Thyroid gland (tissue), 4 donors: ENCODE measurements at regions not wholly inside any gene's neighbourhood (a gene's known extent, or its start where the extent isn't known, plus 50 kb on each side); places are given as distances from the start of the nearest gene placed in this dataset.
A peak's percentile ranks its signal among the peaks of the same experiment; 100 is the strongest.

Source experiments
- DNase-seq, 2 donors: peaks; one replicate each; pipeline ENCODE4 v3.0.0-alpha.2; 2019
- H3K27ac ChIP-seq, 3 donors: fragments of 200-600 bp; sonication (generic); 1 replicate in 2 of 3; 2 replicates in 1 of 3; pipeline ENCODE4 v1.5.1; 2016 to 2019; ENCODE audit warnings: mild to moderate bottlenecking in 1 of 3, moderate library complexity in 1 of 3
- H3K27me3 ChIP-seq: fragments of 200-600 bp; sonication (generic); one replicate; pipeline ENCODE4 v1.5.1; 2019
- H3K36me3 ChIP-seq, 2 donors: fragments of 200-600 bp; sonication (generic); one replicate each; pipeline ENCODE4 v1.5.1; 2016 to 2019
- H3K4me1 ChIP-seq, 2 donors: fragments of 200-600 bp; sonication (generic); one replicate each; pipeline ENCODE4 v1.5.1; 2017 to 2019
- H3K4me3 ChIP-seq, 3 donors: fragments of 200-600 bp; sonication (generic); replicated peaks in 1 of 3; 1 replicate in 2 of 3; 2 replicates in 1 of 3; pipeline ENCODE4 v1.5.1; 2016; ENCODE audit warnings: mild to moderate bottlenecking in 1 of 3
- H3K9me3 ChIP-seq: fragments of 200-600 bp; sonication (generic); one replicate; pipeline ENCODE4 v1.5.1; 2017
- CTCF ChIP-seq, 6 experiments: fragments of 200-600 bp in 3 of 6; fragments of 450-650 bp in 3 of 6; sonication (generic) in 3 of 6; IDR thresholded peaks; one replicate each; pipeline ENCODE4 v1.5.1; 2016 to 2019; ENCODE audit warnings: antibody characterized with exemption in 6 of 6, mild to moderate bottlenecking in 2 of 6, inconsistent platforms in 1 of 6, moderate library complexity in 1 of 6
- POLR2A ChIP-seq, 2 donors: fragments of 450-650 bp; IDR thresholded peaks; one replicate each; pipeline ENCODE4 v1.6.1; 2017; ENCODE audit warnings: antibody characterized with exemption in 2 of 2, mild to moderate bottlenecking in 2 of 2, moderate library complexity in 1 of 2
- WGBS, 2 donors: methylation state at CpG; one replicate each; pipeline ENCODE4 v1.1.5; 2017; 5-methylcytosine and 5-hydroxymethylcytosine counted together
- intact Hi-C: fragments of 100-400 bp; cut with DNase I; formaldehyde crosslinking; loops from one replicate; pipeline ENCODE4 v1.15.1; 2023

DNA sequence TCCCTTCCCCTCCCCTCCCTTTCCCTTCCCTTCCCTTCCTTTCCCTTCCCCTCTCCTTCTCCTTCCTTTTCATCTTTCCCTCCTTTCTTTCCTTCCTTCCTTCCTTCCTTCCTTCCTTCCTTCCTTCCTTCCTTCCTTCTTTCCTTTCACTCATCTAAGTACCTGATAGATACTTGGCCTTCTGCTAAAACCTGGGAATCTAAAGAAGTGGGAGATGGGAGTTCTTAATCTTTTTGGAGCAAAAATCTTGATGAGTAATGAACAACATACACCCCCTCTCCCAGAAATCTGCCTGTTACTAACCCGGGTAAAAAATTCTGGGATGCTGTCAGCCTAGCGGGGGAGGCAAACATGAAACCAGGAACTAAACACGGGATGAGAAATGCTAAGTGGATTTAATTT, 100.7 kb downstream of the VEGFA start:
- Histone ChIP-seq H3K27me3 (no peaks in the 10 kb centered on the region), H3K36me3 (no peaks in the 10 kb centered on the region), H3K4me1 (peaks cover 88 to 95% of the 10 kb centered on the region in 2 donors), H3K27ac (peak overlapping the region; percentile 66 to 89 (median 80)), H3K9me3 (no peaks in the 10 kb centered on the region), H3K4me3 (no peak overlapping the region)
- intact Hi-C loops, result no loop called here
- WGBS, 2 donors, result 34 to 37% methylated on average over 3 of the region's 3 CpGs
- DNase-seq, result no peak
- TF ChIP-seq POLR2A (IDR thresholded peaks at IDR 0.05) (no peak), CTCF (IDR thresholded peaks at IDR 0.05) (no peak)

DNA sequence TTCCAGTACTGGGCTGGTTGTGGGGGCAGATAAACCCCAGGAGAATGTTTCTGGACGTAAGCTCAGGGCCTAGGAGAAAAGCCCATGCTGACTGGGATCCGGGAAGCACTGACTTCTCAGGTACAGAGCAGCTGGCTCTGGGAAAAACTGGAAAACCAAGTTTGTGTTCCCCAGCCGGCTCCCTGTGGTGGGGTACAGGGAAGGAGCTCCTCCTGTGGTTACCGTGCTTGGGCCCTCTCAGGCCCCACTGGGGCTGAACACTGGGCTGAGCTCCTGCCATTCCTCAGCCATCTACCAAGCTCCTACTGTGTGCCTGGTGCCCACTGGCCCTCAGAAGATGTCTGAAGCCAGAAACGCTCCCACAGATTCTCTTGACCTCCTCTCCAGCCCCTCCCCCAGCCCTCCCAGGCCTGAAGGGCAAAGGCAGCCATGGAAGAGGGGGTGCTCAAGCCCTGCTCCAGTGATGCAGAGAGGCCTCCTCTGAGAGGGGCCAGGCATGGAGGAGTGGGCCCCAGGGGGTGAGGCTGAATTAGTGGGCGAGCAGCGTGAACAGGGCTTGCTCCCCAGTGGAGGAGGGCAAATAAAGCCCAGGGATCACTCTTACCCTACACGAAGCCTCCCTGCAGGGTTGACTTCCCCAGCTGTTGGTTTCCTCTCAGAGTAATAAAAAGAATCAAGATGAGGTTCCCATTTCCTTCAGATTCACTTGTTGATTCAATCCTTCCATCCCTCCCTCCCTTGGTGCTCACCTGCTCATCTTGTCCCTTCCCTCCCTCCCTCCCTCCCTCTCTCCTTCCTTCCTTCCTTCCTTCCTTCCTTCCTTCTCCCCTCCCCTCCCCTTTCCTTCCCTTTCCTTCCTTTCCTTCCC, 100.0 kb downstream of the VEGFA start:
- no peak overlapping the region for H3K4me3 ChIP-seq
- peak overlapping the region; percentile 66 to 89 (median 80) for H3K27ac ChIP-seq
- H3K36me3 ChIP-seq, result no peaks in the 10 kb centered on the region
- no peaks in the 10 kb centered on the region for H3K9me3 ChIP-seq
- peaks cover 88 to 95% of the 10 kb centered on the region in 2 donors for H3K4me1 ChIP-seq
- no peak for TF ChIP-seq CTCF (IDR thresholded peaks at IDR 0.05)
- TF ChIP-seq POLR2A (IDR thresholded peaks at IDR 0.05), result no peak
- intact Hi-C loops, result no loop called here
- peak; percentile 99 for DNase-seq
- WGBS, 2 donors, result 34 to 36% methylated on average over 7 to 8 of the region's 8 CpGs
- no peaks in the 10 kb centered on the region for H3K27me3 ChIP-seq

DNA sequence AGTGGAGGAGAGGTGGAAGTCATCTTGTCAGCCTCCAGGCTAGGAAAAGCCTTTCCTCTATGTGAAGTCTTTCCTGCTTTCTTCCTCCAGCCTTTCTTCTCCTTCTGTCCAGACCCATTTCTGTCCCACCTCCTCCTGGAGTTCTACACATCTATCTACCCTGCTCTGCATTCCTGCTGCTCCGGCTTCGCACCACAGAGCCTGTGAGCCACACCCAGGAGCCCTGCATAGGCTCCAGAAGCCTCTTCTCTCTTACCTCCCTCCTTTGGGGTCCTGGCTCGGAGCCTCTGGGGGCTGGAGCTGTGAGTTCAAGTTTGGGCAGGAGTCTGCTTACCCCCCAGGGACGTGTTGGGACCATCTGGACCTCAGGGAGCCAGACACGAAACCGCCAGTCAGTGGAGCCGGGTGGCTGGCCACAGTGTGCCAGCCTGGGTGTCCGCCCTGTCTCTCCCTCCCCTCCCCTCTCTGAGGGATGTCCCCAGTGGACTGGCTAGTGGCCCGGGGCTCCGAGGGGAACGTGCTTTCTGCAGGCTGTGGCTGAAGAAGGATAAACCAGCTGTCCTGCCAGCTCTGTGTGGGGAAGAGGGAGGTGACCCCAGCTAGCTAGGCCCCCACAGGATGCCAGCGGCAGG, 99.2 kb downstream of the VEGFA start:
- peak overlapping the region; percentile 3 to 89 (median 66) for H3K27ac ChIP-seq
- no peaks in the 10 kb centered on the region for H3K9me3 ChIP-seq
- TF ChIP-seq CTCF (IDR thresholded peaks at IDR 0.05) (no peak), POLR2A (IDR thresholded peaks at IDR 0.05) (peak in 1 of 2 donors; percentile 37)
- intact Hi-C loops, result no loop called here
- 21 to 32% methylated on average over 7 to 9 of the region's 12 CpGs for WGBS, 2 donors
- H3K27me3 ChIP-seq, result no peaks in the 10 kb centered on the region
- DNase-seq, result peak; percentile 90
- H3K4me3 ChIP-seq, result no peak overlapping the region
- no peaks in the 10 kb centered on the region for H3K36me3 ChIP-seq
- H3K4me1 ChIP-seq, result peaks cover 90 to 97% of the 10 kb centered on the region in 2 donors

GRCh38 chr6:43868467-43868866, 98.5 kb downstream of the VEGFA start:
- H3K27me3 ChIP-seq, result no peaks in the 10 kb centered on the region
- WGBS, 2 donors, result 94 to 97% methylated on average over 6 of the region's 6 CpGs

More at GRCh38 chr6:43868467-43868866, 98.5 kb downstream of the VEGFA start:
- DNase-seq, result no peak
- intact Hi-C loops, result no loop called here
- Histone ChIP-seq H3K27ac (peak overlapping the region; percentile 3 to 89 (median 66)), H3K4me1 (peaks cover 90 to 97% of the 10 kb centered on the region in 2 donors), H3K4me3 (no peak overlapping the region), H3K9me3 (no peaks in the 10 kb centered on the region), H3K36me3 (no peaks in the 10 kb centered on the region)
- TF ChIP-seq CTCF (IDR thresholded peaks at IDR 0.05), result no peak
- TF ChIP-seq POLR2A (IDR thresholded peaks at IDR 0.05), result no peak
